Erythroblast (primary cell): ENCODE measurements at regions not wholly inside any gene's neighbourhood (a gene's known extent, or its start where the extent isn't known, plus 50 kb on each side); places are given as distances from the start of the nearest gene placed in this dataset.

Experiments used
- DNase-seq, 2 experiments: peaks; one replicate each; lab custom pipeline; 2025; lab: John Stamatoyannopoulos, UW
- GATA1 ChIP-seq: IDR thresholded peaks from 2 replicates; pipeline ENCODE4 v1.6.1; 2011; ENCODE audit warnings: low read depth, mild to moderate bottlenecking, control low read depth, low read length, moderate library complexity
- POLR2A ChIP-seq: IDR thresholded peaks from 2 replicates; pipeline ENCODE4 v1.6.1; 2011; ENCODE audit warnings: mild to moderate bottlenecking, low read length

DNA sequence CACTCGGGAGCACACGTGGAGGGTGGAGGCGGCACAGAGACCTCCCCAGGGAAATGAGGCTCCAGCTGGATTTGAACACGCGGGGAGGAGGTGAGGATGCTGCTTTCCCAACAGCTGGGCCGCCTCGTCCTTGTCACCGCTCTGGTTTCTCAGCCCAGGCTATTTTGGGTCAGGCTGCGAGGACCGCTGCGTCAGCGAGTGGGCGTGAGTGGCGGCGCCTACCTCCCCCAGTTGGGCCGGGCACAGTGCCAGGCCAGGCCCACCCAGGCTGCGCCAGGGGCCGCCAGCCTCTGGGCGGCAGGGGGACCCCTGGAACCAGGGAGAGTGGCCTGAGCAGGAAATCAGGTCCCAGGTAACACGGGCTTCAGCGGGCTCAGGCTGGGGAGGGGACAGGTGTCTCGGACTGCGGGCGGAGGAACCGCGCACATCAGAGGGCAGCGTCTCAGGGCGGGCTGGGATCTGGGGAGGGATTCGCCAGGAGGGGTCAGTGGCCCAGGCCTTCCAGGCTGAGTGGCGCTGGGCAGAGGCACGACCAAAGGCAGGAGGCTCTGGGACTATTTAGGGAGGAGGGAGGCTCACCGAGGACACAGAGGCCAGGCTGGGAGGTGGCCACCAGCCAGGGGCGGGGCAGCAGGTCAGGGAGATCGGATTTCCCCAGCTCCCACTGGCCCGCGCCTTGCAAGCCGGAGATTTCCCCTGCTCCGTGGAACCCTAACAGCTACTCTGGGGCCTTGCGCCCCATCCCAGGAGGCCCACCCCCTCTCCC is 125.2 kb upstream of the RET start:
- TF ChIP-seq GATA1 (no peak), POLR2A (no peak)
- no peak for DNase-seq

GRCh38 chr10:42952349-42952748 is 124.5 kb upstream of the RET start:
- DNase-seq, result no peak
- TF ChIP-seq GATA1 (no peak), POLR2A (no peak)

DNA sequence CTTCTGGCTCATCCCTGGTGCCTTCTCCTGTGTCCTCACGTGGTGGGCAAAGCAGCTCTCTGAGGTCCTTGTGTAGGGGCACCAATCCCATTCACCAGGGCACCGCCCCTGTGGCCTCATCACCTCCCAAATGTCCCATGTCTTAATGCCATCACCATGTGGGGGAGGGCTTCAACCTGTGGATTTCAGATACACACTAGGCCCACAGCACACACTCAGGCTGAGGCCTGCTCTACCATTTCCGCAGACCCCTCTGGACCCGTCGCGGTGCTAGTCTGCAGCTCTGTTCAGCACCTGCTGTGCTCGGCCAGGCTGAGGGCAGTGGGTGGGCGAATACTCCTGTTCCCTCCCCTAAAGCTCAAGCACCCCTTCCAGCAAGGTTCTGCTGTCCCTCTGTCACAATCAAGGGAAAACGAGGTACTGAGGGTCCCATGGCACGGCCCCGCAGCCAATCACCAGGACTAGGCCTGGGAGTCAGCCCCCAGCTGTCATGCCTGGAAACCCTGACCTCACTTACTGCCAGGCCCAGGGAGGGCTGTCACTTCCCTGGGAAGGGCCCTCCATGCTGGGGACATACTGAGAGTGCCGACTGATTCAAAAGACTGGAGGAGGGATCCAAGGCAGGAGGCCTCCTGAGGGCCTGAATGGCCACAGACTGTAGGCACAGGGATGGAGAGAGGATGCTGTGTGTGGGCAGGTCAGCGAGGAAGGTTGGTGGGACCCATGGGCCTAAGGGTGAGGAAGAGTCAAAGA is 123.8 kb upstream of the RET start:
- DNase-seq, result no peak
- TF ChIP-seq POLR2A (no peak), GATA1 (no peak)

GRCh38 chr10:42953684-42954674 is 122.9 kb upstream of the RET start:
- no peak for DNase-seq

GRCh38 chr10:42954766-42955492 is 121.9 kb upstream of the RET start:
- TF ChIP-seq POLR2A (no peak), GATA1 (no peak)
- no peak for DNase-seq

More at GRCh38 chr10:42953684-42954674, 122.9 kb upstream of the RET start:
- no peak for TF ChIP-seq POLR2A
- no peak for TF ChIP-seq GATA1

DNA sequence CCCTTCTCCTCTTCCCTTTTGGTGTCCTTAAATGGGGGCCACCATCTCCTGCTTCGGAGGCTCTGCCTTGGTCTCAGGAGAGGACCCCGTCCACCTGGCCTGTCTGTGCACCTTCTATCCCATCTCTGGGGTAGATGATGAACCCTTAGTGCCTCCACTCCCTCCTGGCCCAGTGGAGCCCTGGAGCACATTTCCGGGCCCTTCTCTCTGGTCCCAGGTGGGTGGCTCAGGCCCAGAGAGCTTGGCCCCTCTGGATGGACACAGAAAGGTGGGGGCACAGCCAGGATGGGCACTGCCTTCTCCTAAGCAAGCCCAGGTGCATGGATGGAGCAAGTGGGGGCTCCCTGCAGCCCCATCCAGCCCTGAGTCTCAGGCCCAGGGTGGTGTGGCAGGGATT is 121.4 kb upstream of the RET start:
- no peak for DNase-seq

DNA sequence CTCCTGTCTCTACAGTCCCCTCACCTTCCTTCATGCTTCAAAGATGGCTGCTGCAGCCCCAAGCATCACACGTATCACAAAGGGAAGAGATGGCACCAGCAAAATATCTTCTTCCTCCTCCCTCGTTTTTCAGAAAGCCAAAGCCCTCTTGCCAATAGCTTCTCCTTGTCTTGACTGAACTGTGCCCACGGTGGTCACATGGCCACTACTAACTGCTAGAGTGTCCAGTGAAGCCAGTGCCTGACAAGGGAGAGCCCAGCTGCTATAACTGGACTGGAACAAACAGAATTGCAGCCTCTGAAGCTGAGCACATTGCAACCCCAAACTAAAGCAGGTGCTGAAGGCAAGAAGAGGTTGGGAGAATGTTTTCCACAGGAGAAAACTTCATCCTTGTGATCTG is 120.8 kb upstream of the RET start:
- TF ChIP-seq GATA1 (no peak), POLR2A (no peak)
- no peak for DNase-seq

More for the DNA sequence above, 121.4 kb upstream of the RET start:
- no peak for TF ChIP-seq GATA1
- TF ChIP-seq POLR2A, result no peak

- no peak for TF ChIP-seq GATA1
- TF ChIP-seq POLR2A, result no peak
- DNase-seq, result no peak
Observed at GRCh38 chr10:42958142-42958868, 118.6 kb upstream of the RET start.

DNA sequence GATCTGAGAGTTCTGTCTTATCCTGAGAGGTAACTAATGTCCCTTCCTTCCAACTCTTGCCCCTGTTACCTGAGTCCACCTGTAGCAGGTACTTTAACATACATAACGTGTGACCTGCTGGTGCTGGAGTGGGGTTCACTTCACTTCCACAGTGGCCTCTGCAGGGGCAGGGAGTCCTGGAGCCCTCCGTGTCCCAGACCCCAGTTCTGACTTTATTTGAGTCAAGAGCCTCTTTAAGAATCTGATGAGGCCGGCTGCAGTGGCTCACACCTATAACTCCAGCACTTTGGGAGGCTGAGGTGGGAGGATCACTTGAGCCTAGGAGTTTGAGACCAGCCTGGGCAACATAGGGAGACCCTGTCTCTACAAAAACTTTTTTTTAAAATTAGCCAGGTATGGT is 117.0 kb upstream of the RET start:
- TF ChIP-seq POLR2A (no peak), GATA1 (no peak)
- DNase-seq, result no peak

GRCh38 chr10:42960491-42960990 is 116.3 kb upstream of the RET start:
- DNase-seq, result no peak
- TF ChIP-seq POLR2A, result no peak

DNA sequence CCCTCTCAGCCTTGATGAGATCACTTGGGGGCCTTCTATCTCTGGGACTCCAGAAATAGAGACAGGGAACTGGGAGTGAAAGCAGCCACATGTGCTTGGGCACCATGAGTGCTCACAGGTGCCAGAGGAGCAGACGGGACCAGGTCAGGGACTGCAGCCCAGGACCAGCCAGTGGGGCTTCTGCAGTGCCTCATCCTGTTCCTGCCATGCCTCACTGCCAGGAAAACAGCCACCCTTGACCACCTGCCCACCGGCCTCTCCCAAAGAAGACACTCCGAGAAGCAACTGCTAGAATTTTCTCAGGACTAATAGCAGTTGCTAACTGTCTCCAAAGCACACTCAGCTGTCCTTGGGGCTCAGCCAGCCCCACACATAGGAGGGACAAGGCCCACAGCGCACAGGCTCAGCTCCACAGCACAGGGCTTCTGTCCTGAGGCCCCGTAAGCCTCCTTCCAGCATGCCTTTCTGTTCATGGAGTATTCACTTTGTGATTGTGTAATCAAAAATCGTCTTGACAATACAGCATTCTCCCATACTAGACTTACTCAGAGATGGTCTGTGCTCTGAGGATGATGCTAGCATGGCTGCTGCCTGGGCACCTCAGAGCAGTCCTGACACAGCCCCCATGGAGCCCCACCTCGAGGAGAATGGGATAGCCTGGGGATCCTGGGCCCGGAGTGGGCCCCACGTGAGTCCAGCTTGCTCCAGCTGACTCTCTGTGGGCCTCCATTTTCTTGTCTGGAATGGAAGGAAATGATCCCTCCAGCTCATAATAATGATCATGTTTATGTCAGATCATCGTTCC is 115.7 kb upstream of the RET start:
- TF ChIP-seq GATA1, result no peak
- no peak for TF ChIP-seq POLR2A
- DNase-seq, result no peak

GRCh38 chr10:42961796-42962109 is 115.1 kb upstream of the RET start:
- TF ChIP-seq POLR2A, result no peak
- TF ChIP-seq GATA1, result no peak
- DNase-seq, result no peak
